ENCODE measurements at regions not wholly inside any gene's neighbourhood (a gene's known extent, or its start where the extent isn't known, plus 50 kb on each side); places are given as distances from the start of the nearest gene placed in this dataset.

GRCh38 chr2:12389344-12390045 lies 327.2 kb upstream of the TRIB2 start:
- TF ChIP-seq CTCF (IDR thresholded peaks at IDR 0.05) (no peak), POLR2A (IDR thresholded peaks at IDR 0.05) (no peak), POLR2AphosphoS5 (IDR thresholded peaks at IDR 0.05) (no peak), EP300 (IDR thresholded peaks at IDR 0.05) (no peak)
